ENCODE measurements at regions not wholly inside any gene's neighbourhood (a gene's known extent, or its start where the extent isn't known, plus 50 kb on each side); places are given as distances from the start of the nearest gene placed in this dataset.

DNA sequence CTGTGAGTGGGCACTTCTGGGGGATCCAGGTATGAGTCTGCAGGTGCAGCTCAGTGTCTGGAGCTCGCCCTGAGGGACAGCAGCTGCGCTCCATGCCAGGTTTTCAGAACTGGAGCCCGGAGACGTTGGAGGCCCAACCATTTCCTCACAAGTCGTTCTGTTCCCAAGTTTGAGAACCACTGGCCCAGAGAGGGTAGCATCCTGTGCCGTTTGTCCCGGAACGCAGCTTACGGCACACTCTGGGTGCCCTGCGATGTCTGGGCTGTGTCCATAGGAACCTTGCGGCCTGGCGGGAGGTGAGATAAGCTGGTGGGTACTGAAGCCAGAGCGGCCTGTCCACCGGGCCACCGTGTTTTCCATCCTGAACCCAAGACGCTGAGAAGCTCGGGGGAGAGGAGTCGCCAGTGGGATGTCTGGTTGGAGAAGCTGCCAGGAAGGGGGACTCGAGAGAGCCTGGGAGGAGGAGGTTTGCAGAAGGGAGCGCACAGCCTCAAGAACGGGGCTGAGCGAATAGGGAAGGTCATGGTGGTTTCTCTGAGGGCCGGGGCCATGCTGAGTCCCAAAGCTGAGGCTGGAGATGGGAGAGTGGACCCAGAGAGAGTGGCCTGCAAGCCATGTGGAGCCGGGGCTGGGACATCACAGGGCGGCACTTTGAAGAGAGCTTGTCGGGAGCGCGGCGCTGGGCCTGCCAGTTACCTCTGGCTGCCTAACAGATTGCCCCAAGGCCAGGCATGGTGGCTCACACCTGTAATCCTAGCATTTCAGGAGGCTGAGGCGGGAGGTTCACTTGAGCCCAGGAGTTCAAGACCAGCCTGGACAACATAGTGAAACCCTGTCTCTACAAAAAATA is 211.0 kb upstream of the GSE1 start:
- Histone ChIP-seq H3K79me2 (ENCODE audit: insufficient read depth, low read depth) (no peaks in the 10 kb centered on the region), H3K4me2 (no peak overlapping the region), H2AFZ (ENCODE audit: low read depth) (no peak overlapping the region), H3K9ac (no peak overlapping the region), H3K4me1 (ENCODE audit: low read depth, poor library complexity, severe bottlenecking) (no peaks in the 10 kb centered on the region), H3K27ac (no peak overlapping the region), H4K20me1 (ENCODE audit: insufficient read depth) (no peaks in the 10 kb centered on the region), H3K36me3 (ENCODE audit: insufficient read depth) (no peaks in the 10 kb centered on the region), H3K4me3 (IDR thresholded peaks at IDR 0.05; ENCODE audit: insufficient read depth, low read depth, low read length) (no peak overlapping the region), H3K27me3 (ENCODE audit: insufficient read depth, low read depth) (peaks cover 21% of the 10 kb centered on the region)
- TF ChIP-seq, protein P1, sequence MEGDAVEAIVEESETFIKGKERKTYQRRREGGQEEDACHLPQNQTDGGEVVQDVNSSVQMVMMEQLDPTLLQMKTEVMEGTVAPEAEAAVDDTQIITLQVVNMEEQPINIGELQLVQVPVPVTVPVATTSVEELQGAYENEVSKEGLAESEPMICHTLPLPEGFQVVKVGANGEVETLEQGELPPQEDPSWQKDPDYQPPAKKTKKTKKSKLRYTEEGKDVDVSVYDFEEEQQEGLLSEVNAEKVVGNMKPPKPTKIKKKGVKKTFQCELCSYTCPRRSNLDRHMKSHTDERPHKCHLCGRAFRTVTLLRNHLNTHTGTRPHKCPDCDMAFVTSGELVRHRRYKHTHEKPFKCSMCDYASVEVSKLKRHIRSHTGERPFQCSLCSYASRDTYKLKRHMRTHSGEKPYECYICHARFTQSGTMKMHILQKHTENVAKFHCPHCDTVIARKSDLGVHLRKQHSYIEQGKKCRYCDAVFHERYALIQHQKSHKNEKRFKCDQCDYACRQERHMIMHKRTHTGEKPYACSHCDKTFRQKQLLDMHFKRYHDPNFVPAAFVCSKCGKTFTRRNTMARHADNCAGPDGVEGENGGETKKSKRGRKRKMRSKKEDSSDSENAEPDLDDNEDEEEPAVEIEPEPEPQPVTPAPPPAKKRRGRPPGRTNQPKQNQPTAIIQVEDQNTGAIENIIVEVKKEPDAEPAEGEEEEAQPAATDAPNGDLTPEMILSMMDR (conservative IDR thresholded peaks at IDR 0.05; ENCODE audit: low read depth, low read length): no peak

- peaks cover 17% of the 10 kb centered on the region; the same call in 1 of the 2 replicates for H3K27me3 ChIP-seq (ENCODE audit: insufficient read depth, low read depth)
- H3K36me3 ChIP-seq (ENCODE audit: insufficient read depth): no peaks in the 10 kb centered on the region
- H3K9ac ChIP-seq: no peak overlapping the region
- H3K4me3 ChIP-seq (IDR thresholded peaks at IDR 0.05; ENCODE audit: insufficient read depth, low read depth, low read length): no peak overlapping the region
- TF ChIP-seq, protein P1 (conservative IDR thresholded peaks at IDR 0.05; ENCODE audit: low read depth, low read length): no peak
- H4K20me1 ChIP-seq (ENCODE audit: insufficient read depth): no peaks in the 10 kb centered on the region
- H3K27ac ChIP-seq: no peak overlapping the region
- H3K4me1 ChIP-seq (ENCODE audit: low read depth, poor library complexity, severe bottlenecking): no peaks in the 10 kb centered on the region
- H3K4me2 ChIP-seq: no peak overlapping the region
- H3K79me2 ChIP-seq (ENCODE audit: insufficient read depth, low read depth): no peaks in the 10 kb centered on the region
- H2AFZ ChIP-seq (ENCODE audit: low read depth): no peak overlapping the region
Measured at GRCh38 chr16:85402910-85403692, 210.0 kb upstream of the GSE1 start.

GRCh38 chr16:85403693-85404092 is 209.4 kb upstream of the GSE1 start:
- Histone ChIP-seq H3K4me1 (ENCODE audit: low read depth, poor library complexity, severe bottlenecking) (no peaks in the 10 kb centered on the region), H3K79me2 (ENCODE audit: insufficient read depth, low read depth) (no peaks in the 10 kb centered on the region), H3K9ac (no peak overlapping the region), H2AFZ (ENCODE audit: low read depth) (no peak overlapping the region), H4K20me1 (ENCODE audit: insufficient read depth) (no peaks in the 10 kb centered on the region), H3K27ac (no peak overlapping the region), H3K36me3 (ENCODE audit: insufficient read depth) (no peaks in the 10 kb centered on the region), H3K27me3 (ENCODE audit: insufficient read depth, low read depth) (peaks cover 13% of the 10 kb centered on the region; the same call in 1 of the 2 replicates), H3K4me3 (IDR thresholded peaks at IDR 0.05; ENCODE audit: insufficient read depth, low read depth, low read length) (no peak overlapping the region), H3K4me2 (no peak overlapping the region)
- TF ChIP-seq, protein P1 (conservative IDR thresholded peaks at IDR 0.05; ENCODE audit: low read depth, low read length): no peak

GRCh38 chr16:85412911-85413520 is 200.1 kb upstream of the GSE1 start:
- peaks cover 35% of the 10 kb centered on the region for H3K27me3 ChIP-seq (ENCODE audit: insufficient read depth, low read depth)
- no peak overlapping the region for H3K9ac ChIP-seq
- no peak overlapping the region for H3K27ac ChIP-seq
- H3K79me2 ChIP-seq (ENCODE audit: insufficient read depth, low read depth): no peaks in the 10 kb centered on the region
- no peaks in the 10 kb centered on the region for H3K4me1 ChIP-seq (ENCODE audit: low read depth, poor library complexity, severe bottlenecking)
- H4K20me1 ChIP-seq (ENCODE audit: insufficient read depth): no peaks in the 10 kb centered on the region
- no peak overlapping the region for H3K4me2 ChIP-seq
- H3K36me3 ChIP-seq (ENCODE audit: insufficient read depth): no peaks in the 10 kb centered on the region
- TF ChIP-seq, protein P1 (conservative IDR thresholded peaks at IDR 0.05; ENCODE audit: low read depth, low read length): no peak
- no peak overlapping the region for H3K4me3 ChIP-seq (IDR thresholded peaks at IDR 0.05; ENCODE audit: insufficient read depth, low read depth, low read length)
- H2AFZ ChIP-seq (ENCODE audit: low read depth): no peak overlapping the region

Data from KMS-11 (cell line).